NCI-H1048 (cell line): ENCODE measurements at regions not wholly inside any gene's neighbourhood (a gene's known extent, or its start where the extent isn't known, plus 50 kb on each side); places are given as distances from the start of the nearest gene placed in this dataset.
"Not testable (repeated sequence)": the region's sequence is repeated elsewhere in the genome, so short reads cannot be mapped to it uniquely, and the experiment has no call there.

ENCODE experiments used
- DNase-seq: peaks from one replicate; lab custom pipeline; 2025; lab: John Stamatoyannopoulos, UW

GRCh38 chr5:30479104-30479503, 714.4 kb upstream of the CDH6 start:
- no peak for DNase-seq

- no peak for DNase-seq
Measured at GRCh38 chr5:30475429-30475828, 718.1 kb upstream of the CDH6 start.

GRCh38 chr5:30469691-30470090, 723.8 kb upstream of the CDH6 start:
- DNase-seq = no peak

- DNase-seq = no peak
Measured at GRCh38 chr5:30458681-30459080, 734.8 kb upstream of the CDH6 start.

- DNase-seq = not testable (repeated sequence)
Measured at GRCh38 chr5:30455484-30455883, 738.0 kb upstream of the CDH6 start.

- DNase-seq = no peak
Measured at GRCh38 chr5:30453168-30453567, 740.3 kb upstream of the CDH6 start.

GRCh38 chr5:30450153-30450552, 743.3 kb upstream of the CDH6 start:
- no peak for DNase-seq

GRCh38 chr5:30447431-30447830, 746.1 kb upstream of the CDH6 start:
- no peak for DNase-seq

- DNase-seq = no peak
Measured at GRCh38 chr5:30446456-30446855, 747.0 kb upstream of the CDH6 start.

GRCh38 chr5:30438785-30439184, 754.7 kb upstream of the CDH6 start:
- no peak for DNase-seq

GRCh38 chr5:30436691-30437090, 756.8 kb upstream of the CDH6 start:
- DNase-seq = no peak

- DNase-seq = not testable (repeated sequence)
Measured at GRCh38 chr5:30428866-30429407, 764.5 kb upstream of the CDH6 start.

- no peak for DNase-seq
Measured at GRCh38 chr5:30414078-30414477, 779.4 kb upstream of the CDH6 start.

GRCh38 chr5:30413540-30413939, 779.9 kb upstream of the CDH6 start:
- DNase-seq = no peak

- DNase-seq = no peak
Measured at GRCh38 chr5:30405821-30406220, 787.7 kb upstream of the CDH6 start.

GRCh38 chr5:30401479-30402058, 791.9 kb upstream of the CDH6 start:
- no peak for DNase-seq

GRCh38 chr5:30398423-30398822, 795.1 kb upstream of the CDH6 start:
- DNase-seq = no peak

GRCh38 chr5:30392897-30393296, 800.6 kb upstream of the CDH6 start:
- DNase-seq = no peak

GRCh38 chr5:30390095-30390494, 803.4 kb upstream of the CDH6 start:
- DNase-seq = no peak

GRCh38 chr5:30387974-30388632, 805.4 kb upstream of the CDH6 start:
- no peak for DNase-seq

GRCh38 chr5:30385754-30386153, 807.7 kb upstream of the CDH6 start:
- DNase-seq = no peak

GRCh38 chr5:30384171-30384570, 809.3 kb upstream of the CDH6 start:
- DNase-seq = no peak

GRCh38 chr5:30380228-30380627, 813.3 kb upstream of the CDH6 start:
- DNase-seq = no peak

GRCh38 chr5:30376848-30377247, 816.6 kb upstream of the CDH6 start:
- DNase-seq = no peak
